Spleen (tissue), 11 donors: ENCODE measurements at regions not wholly inside any gene's neighbourhood (a gene's known extent, or its start where the extent isn't known, plus 50 kb on each side); places are given as distances from the start of the nearest gene placed in this dataset.

Experiments used
- DNase-seq: peaks from one replicate; pipeline ENCODE4 v3.0.0-alpha.2; 2020
- H3K27ac ChIP-seq, 8 donors: fragments of 200-600 bp; sonication (generic) in 7 of 8; 1 replicate in 4 of 8; 2 replicates in 4 of 8; pipeline versions ENCODE4 v1.5.0 to v1.8.0; 2016 to 2021; ENCODE audit warnings: inconsistent platforms in 4 of 8, mild to moderate bottlenecking in 4 of 8, moderate library complexity in 1 of 8
- H3K27me3 ChIP-seq, 7 donors: fragments of 200-600 bp; sonication (generic) in 6 of 7; replicated peaks in 1 of 7; 1 replicate in 4 of 7; 2 replicates in 3 of 7; pipeline versions ENCODE4 v1.5.0 to v1.8.0; 2016 to 2021; ENCODE audit warnings: inconsistent platforms in 3 of 7, mild to moderate bottlenecking in 1 of 7
- H3K36me3 ChIP-seq, 6 donors: fragments of 200-600 bp; sonication (generic) in 5 of 6; 1 replicate in 4 of 6; 2 replicates in 2 of 6; pipeline versions ENCODE4 v1.5.0 to v1.8.0; 2016 to 2021; ENCODE audit warnings: inconsistent platforms in 2 of 6
- H3K4me1 ChIP-seq, 6 donors: fragments of 200-600 bp; sonication (generic) in 5 of 6; 1 replicate in 3 of 6; 2 replicates in 3 of 6; pipeline versions ENCODE4 v1.5.0 to v1.8.0; 2016 to 2021; ENCODE audit warnings: inconsistent platforms in 3 of 6
- H3K4me3 ChIP-seq, 8 donors: fragments of 200-600 bp; sonication (generic) in 7 of 8; 1 replicate in 4 of 8; 2 replicates in 4 of 8; pipeline versions ENCODE4 v1.5.0 to v1.8.0; 2016 to 2021; ENCODE audit warnings: inconsistent platforms in 4 of 8, mild to moderate bottlenecking in 4 of 8, moderate library complexity in 2 of 8
- H3K9me3 ChIP-seq, 8 donors: fragments of 200-600 bp; sonication (generic) in 7 of 8; 1 replicate in 4 of 8; 2 replicates in 4 of 8; pipeline versions ENCODE4 v1.5.0 to v1.8.0; 2016 to 2021; ENCODE audit warnings: inconsistent platforms in 4 of 8
- POLR2A ChIP-seq, 3 donors: fragments of 450-650 bp; IDR thresholded peaks; one replicate each; pipeline ENCODE4 v1.5.1; 2017; ENCODE audit warnings: antibody characterized with exemption in 3 of 3, mild to moderate bottlenecking in 1 of 3
- POLR2AphosphoS5 ChIP-seq, 3 donors: sonication (generic); formaldehyde crosslinking; IDR thresholded peaks; one replicate each; pipeline ENCODE4 v1.5.1; 2017; ENCODE audit warnings: antibody characterized with exemption in 3 of 3
- WGBS, 5 donors: extraction: QIAGEN DNeasy Blood & Tissue Kit in 3 of 5; methylation state at CpG; one replicate each; pipeline versions ENCODE4 v1.1.5 to v1.1.7; 2013 to 2018; 5-methylcytosine and 5-hydroxymethylcytosine counted together
- intact Hi-C: fragments of 100-400 bp; cut with DNase I; formaldehyde crosslinking; loops from one replicate; pipeline ENCODE4 v1.15.0; 2023; ENCODE audit warnings: low total_unique reads
- TF ChIP-seq, protein P1 (sequence below), 11 experiments: fragments of 200-600 bp in 7 of 11; fragments of 450-650 bp in 4 of 11; sonication (generic) in 4 of 11; IDR thresholded peaks in 8 of 11; conservative IDR thresholded peaks in 3 of 11; 1 replicate in 7 of 11; 2 replicates in 4 of 11; pipeline versions ENCODE4 v1.4.0 to v1.8.0; 2016 to 2021; ENCODE audit warnings: antibody characterized with exemption in 11 of 11, inconsistent platforms in 4 of 11, mild to moderate bottlenecking in 1 of 11
- donor health status: healthy with polysubstance abuse.
- donor health status: DM: no; HTN: no; CAD: no; lungs with moderate emphysema.
- donor health status: DM: no; HTN: no; CAD: no.
- donor health status: Bipolar disorder and iron deficiency.
- donor health status: healthy.
- donor health status: DM: no; HTN: no; CAD: no.
- donor health status: DM: yes; HTN: yes; CAD: no.

- TF ChIP-seq POLR2A (IDR thresholded peaks at IDR 0.05): no peak
- TF ChIP-seq POLR2AphosphoS5 (IDR thresholded peaks at IDR 0.05): no peak
- TF ChIP-seq, protein P1, sequence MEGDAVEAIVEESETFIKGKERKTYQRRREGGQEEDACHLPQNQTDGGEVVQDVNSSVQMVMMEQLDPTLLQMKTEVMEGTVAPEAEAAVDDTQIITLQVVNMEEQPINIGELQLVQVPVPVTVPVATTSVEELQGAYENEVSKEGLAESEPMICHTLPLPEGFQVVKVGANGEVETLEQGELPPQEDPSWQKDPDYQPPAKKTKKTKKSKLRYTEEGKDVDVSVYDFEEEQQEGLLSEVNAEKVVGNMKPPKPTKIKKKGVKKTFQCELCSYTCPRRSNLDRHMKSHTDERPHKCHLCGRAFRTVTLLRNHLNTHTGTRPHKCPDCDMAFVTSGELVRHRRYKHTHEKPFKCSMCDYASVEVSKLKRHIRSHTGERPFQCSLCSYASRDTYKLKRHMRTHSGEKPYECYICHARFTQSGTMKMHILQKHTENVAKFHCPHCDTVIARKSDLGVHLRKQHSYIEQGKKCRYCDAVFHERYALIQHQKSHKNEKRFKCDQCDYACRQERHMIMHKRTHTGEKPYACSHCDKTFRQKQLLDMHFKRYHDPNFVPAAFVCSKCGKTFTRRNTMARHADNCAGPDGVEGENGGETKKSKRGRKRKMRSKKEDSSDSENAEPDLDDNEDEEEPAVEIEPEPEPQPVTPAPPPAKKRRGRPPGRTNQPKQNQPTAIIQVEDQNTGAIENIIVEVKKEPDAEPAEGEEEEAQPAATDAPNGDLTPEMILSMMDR (IDR thresholded peaks at IDR 0.05 in 8 of 11, conservative IDR thresholded peaks at IDR 0.05 in 3 of 11): no peak
- no peak for DNase-seq
- Histone ChIP-seq H3K9me3 (peaks cover 0 to 18% (median 3%) of the 10 kb centered on the region in 8 donors), H3K27ac (no peak overlapping the region), H3K4me3 (no peak overlapping the region), H3K27me3 (no peaks in the 10 kb centered on the region), H3K36me3 (no peaks in the 10 kb centered on the region), H3K4me1 (no peaks in the 10 kb centered on the region)
- 73 to 87% (median 80%) methylated on average over 4 of the region's 4 CpGs for WGBS, 5 donors
- intact Hi-C loops: no loop called here
These were observed 682.6 kb downstream of the HS3ST4 start for GRCh38 chr16:26374279-26374925.

- TF ChIP-seq POLR2AphosphoS5 (IDR thresholded peaks at IDR 0.05) (no peak), POLR2A (IDR thresholded peaks at IDR 0.05) (no peak)
- TF ChIP-seq, protein P1 (IDR thresholded peaks at IDR 0.05 in 8 of 11, conservative IDR thresholded peaks at IDR 0.05 in 3 of 11): no peak
- Histone ChIP-seq H3K4me1 (no peaks in the 10 kb centered on the region), H3K9me3 (no peaks in the 10 kb centered on the region), H3K4me3 (no peak overlapping the region), H3K27ac (no peak overlapping the region), H3K36me3 (no peaks in the 10 kb centered on the region), H3K27me3 (peaks cover 0 to 8% (median 0%) of the 10 kb centered on the region in 7 donors)
- no peak for DNase-seq
- WGBS, 5 donors: 45 to 72% (median 70%) methylated on average over 2 of the region's 2 CpGs
- intact Hi-C loops: no loop called here
These were observed 684.1 kb upstream of the C16orf82 start for GRCh38 chr16:26382586-26382985.

DNA sequence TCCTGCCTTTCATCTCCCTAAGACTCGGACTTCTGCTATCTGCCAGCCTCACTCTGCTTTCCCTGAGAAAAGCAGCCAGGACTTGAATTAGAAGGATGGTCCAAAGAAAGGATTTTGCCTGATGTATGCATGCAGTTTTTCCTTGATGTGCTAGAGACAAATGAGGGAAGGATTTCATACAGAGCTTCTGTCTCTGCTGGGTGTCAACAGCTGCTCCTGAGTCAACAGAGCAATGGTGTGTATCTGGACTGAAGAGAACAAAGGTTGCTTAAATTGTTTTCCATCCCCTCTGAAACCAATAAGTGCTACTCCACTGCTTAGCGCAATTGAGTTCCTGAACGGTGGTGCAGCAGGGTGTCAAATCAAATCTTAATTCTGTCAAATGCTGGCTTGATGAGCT is 680.6 kb upstream of the C16orf82 start:
- no peak for DNase-seq
- no peak overlapping the region for H3K27ac ChIP-seq
- no peak overlapping the region for H3K4me3 ChIP-seq
- 48 to 59% (median 57%) methylated on average over 3 of the region's 3 CpGs for WGBS, 5 donors
- TF ChIP-seq, protein P1 (IDR thresholded peaks at IDR 0.05 in 8 of 11, conservative IDR thresholded peaks at IDR 0.05 in 3 of 11): no peak
- no peak for TF ChIP-seq POLR2A (IDR thresholded peaks at IDR 0.05)
- TF ChIP-seq POLR2AphosphoS5 (IDR thresholded peaks at IDR 0.05): no peak
- no peaks in the 10 kb centered on the region for H3K36me3 ChIP-seq
- intact Hi-C loops: no loop called here
- peaks cover 0 to 8% (median 0%) of the 10 kb centered on the region in 7 donors for H3K27me3 ChIP-seq
- H3K4me1 ChIP-seq: no peaks in the 10 kb centered on the region
- H3K9me3 ChIP-seq: no peaks in the 10 kb centered on the region

DNA sequence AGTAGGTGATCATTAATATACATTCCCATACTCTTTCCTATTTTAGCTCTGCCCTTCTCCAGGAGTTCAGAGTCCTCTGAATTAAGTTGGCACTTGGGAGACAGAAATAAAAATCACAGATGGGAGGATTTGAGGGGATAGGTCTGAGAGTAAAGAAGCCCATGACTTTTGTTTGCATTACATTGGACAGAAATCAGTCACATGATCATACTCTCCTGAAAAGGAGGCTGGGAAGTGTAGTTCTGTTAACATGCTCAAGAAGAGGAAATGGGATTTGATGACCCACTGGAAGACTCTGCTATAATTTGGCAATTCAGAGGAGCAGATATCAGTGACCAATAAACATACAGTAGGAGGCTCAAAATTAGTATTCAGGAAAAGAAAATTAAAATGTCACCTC is 674.9 kb upstream of the C16orf82 start:
- Histone ChIP-seq H3K27me3 (peaks cover 0 to 6% (median 0%) of the 10 kb centered on the region in 7 donors), H3K9me3 (peaks cover 0 to 4% (median 0%) of the 10 kb centered on the region in 8 donors), H3K4me1 (no peaks in the 10 kb centered on the region), H3K4me3 (no peak overlapping the region), H3K36me3 (no peaks in the 10 kb centered on the region), H3K27ac (no peak overlapping the region)
- no peak for DNase-seq
- TF ChIP-seq POLR2AphosphoS5 (IDR thresholded peaks at IDR 0.05): no peak
- TF ChIP-seq, protein P1 (IDR thresholded peaks at IDR 0.05 in 8 of 11, conservative IDR thresholded peaks at IDR 0.05 in 3 of 11): no peak
- no peak for TF ChIP-seq POLR2A (IDR thresholded peaks at IDR 0.05)
- intact Hi-C loops: no loop called here
